Fibroblast of the aortic adventitia (primary cell): ENCODE measurements at regions not wholly inside any gene's neighbourhood (a gene's known extent, or its start where the extent isn't known, plus 50 kb on each side); places are given as distances from the start of the nearest gene placed in this dataset.
"Not testable (repeated sequence)": the region's sequence is repeated elsewhere in the genome, so short reads cannot be mapped to it uniquely, and the experiment has no call there.

Source experiments
- DNase-seq: peaks from one replicate; pipeline ENCODE4 v3.0.0-alpha.2; 2010; ENCODE audit warnings: low read depth
- H3K4me3 ChIP-seq: 2 replicates; pipeline ENCODE4 v1.5.1; 2011; ENCODE audit warnings: low read depth, mild to moderate bottlenecking, control low read depth, low read length, moderate library complexity

- DNase-seq, H3K4me3 ChIP-seq: not testable (repeated sequence)
Observed at GRCh38 chr10:47711428-47711827, 52.0 kb downstream of the SYT15B start.

- DNase-seq, H3K4me3 ChIP-seq: not testable (repeated sequence)
Observed at GRCh38 chr10:47710443-47710842, 52.9 kb downstream of the SYT15B start.

DNA sequence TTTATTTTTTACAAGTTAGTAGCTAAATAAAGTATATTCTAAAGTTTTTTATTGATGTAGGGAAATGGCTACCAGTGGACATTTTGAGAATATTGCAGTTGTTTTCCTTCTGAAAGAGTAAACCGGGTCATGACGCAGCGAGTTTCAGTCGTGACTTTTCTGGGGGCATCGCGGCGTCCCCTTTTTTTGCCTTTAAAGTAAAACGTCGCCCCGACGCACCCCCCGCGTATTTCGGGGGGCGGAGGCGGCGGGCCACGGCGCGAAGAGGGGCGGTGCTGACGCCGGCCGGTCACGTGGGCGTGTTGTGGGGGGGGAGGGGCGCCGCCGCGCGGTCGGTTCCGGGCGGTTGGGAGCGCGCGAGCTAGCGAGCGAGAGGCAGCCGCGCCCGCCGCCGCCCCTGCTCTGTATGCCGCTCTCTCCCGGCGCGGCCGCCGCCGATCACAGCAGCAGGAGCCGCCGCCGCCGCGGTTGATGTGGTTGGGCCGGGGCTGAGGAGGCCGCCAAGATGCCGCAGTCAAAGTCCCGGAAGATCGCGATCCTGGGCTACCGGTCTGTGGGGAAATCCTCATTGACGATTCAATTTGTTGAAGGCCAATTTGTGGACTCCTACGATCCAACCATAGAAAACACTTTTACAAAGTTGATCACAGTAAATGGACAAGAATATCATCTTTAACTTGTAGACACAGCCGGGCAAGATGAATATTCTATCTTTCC is 57.5 kb downstream of the SYT15B start:
- DNase-seq: peak; percentile 12
- H3K4me3 ChIP-seq: peak overlapping the region; percentile 51

GRCh38 chr10:47701285-47701684 is 62.1 kb downstream of the SYT15B start:
- not testable (repeated sequence) for DNase-seq, H3K4me3 ChIP-seq

GRCh38 chr10:47699854-47700253 is 63.5 kb downstream of the SYT15B start:
- DNase-seq: peak; percentile 19
- H3K4me3 ChIP-seq: not testable (repeated sequence)

GRCh38 chr10:47696170-47696569 is 67.2 kb downstream of the SYT15B start:
- DNase-seq, H3K4me3 ChIP-seq: not testable (repeated sequence)

- not testable (repeated sequence) for H3K4me3 ChIP-seq, DNase-seq
Observed at GRCh38 chr10:47695149-47695548, 68.2 kb downstream of the SYT15B start.

DNA sequence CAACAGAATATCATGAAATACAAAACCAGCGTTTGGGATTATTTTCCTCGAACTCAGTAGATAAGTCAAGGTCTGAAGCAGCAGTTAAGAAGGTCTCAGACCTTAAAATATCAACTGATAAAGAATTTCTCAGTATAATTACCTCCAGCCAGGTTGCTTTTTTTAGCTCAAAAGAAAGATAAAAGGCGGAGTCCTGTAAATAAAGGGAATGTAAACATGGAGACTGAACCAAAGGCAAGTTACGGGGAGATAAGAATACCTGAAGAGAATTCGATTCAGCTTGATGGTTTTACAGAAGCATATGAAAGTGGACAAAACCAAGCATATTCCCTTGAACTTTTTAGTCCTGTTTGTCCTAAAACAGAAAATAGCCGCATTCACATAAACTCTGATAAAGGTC is 73.1 kb downstream of the SYT15B start:
- not testable (repeated sequence) for H3K4me3 ChIP-seq, DNase-seq

GRCh38 chr10:47683826-47684475 is 79.4 kb downstream of the SYT15B start:
- not testable (repeated sequence) for H3K4me3 ChIP-seq, DNase-seq

- DNase-seq: not testable (repeated sequence)
Observed at GRCh38 chr10:47681638-47681990, 81.8 kb downstream of the SYT15B start.

GRCh38 chr10:47680848-47681637 is 82.3 kb downstream of the SYT15B start:
- not testable (repeated sequence) for H3K4me3 ChIP-seq, DNase-seq

More at GRCh38 chr10:47681638-47681990, 81.8 kb downstream of the SYT15B start:
- H3K4me3 ChIP-seq: not testable (repeated sequence)

DNA sequence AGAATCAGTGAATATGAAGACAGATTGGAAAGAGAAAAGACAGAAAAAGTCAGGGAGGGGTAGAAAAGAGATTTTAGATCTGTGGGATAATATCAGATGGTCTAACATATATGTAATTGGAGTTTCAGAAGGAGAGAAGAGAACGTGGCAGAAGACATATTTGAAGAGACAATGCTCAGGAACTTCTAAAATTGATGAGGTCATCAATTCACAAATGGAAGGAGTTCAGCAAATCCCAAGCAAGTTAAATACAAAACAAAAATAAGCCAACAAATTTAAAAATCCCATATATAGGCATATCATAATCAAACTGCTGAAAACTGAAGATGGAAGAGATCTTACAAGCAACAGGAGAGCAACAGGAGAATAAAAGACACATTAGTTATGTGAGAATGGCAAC is 87.3 kb downstream of the SYT15B start:
- not testable (repeated sequence) for DNase-seq, H3K4me3 ChIP-seq

- H3K4me3 ChIP-seq, DNase-seq: not testable (repeated sequence)
Observed at GRCh38 chr10:47675577-47675976, 87.8 kb downstream of the SYT15B start.

GRCh38 chr10:47673128-47673527 is 90.3 kb downstream of the SYT15B start:
- not testable (repeated sequence) for DNase-seq, H3K4me3 ChIP-seq

GRCh38 chr10:47670857-47671256 is 92.5 kb downstream of the SYT15B start:
- H3K4me3 ChIP-seq, DNase-seq: not testable (repeated sequence)

GRCh38 chr10:47661955-47662577 is 101.3 kb downstream of the SYT15B start:
- not testable (repeated sequence) for H3K4me3 ChIP-seq, DNase-seq

- DNase-seq, H3K4me3 ChIP-seq: not testable (repeated sequence)
Observed at GRCh38 chr10:47656732-47657131, 106.7 kb downstream of the SYT15B start.

- H3K4me3 ChIP-seq, DNase-seq: not testable (repeated sequence)
Observed at GRCh38 chr10:47654161-47654560, 109.2 kb downstream of the SYT15B start.

DNA sequence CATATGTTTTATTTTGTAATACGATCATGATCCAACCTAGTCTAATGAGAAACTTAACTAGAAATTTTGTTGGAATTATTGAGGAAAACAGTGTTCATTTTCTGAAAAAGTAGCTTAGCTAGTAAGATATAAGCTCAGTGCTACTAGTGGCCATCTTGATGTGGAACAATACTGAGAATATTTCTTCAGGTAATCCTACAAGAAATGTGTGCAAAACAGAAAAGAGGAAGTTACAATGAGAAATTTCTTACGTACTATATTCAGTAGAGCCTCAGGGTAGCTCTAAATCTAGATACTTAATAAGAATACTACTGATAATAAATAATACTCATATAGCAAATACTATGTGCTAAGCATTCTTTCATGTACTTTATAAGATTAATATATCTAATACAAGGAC is 114.8 kb downstream of the SYT15B start:
- not testable (repeated sequence) for DNase-seq, H3K4me3 ChIP-seq
